Hypothalamus (tissue), 51 donors: ENCODE measurements at regions not wholly inside any gene's neighbourhood (a gene's known extent, or its start where the extent isn't known, plus 50 kb on each side); places are given as distances from the start of the nearest gene placed in this dataset.

ENCODE experiments used
- DNase-seq, 51 donors: peaks; one replicate each; lab custom pipeline; 2025; lab: John Stamatoyannopoulos, UW

DNA sequence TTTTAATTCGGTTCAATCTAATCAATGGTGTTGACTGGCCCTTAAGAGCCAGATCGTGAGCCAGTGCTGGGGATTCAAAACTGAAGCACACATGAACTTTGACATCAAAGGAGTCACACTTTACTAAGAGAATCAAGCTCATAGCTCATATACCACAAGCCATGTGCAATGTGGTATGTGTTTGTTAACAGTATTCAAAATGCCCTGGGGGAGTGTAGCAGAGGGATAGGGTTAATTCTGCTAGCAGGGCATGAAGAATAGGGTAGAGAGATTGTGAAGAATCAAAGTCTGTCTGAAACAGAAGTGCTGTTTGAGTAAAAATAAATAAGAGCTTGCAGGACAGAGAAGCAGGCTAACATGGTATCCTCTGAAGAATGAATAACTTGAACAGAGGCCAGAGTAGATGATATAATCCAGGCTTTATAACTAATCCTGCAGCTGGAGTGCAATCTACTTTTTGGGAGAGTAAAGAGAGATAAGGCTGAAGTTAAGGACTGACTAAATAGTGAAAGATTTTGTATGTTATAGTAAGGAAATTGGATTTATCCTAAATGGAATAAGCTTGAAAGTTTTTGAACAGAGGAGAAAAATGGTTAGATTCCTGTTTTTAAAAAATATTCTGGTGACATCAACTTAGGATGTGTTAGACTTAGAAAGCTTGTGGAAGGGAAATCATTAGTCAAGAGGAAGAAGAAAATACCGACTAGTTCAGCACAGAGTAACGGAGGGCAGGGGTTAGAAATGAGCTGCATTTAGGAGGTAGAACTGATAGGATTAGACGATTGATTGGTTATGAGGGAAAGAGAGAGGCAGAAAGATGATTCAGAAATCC, 292.0 kb downstream of the NFKBIZ start:
- DNase-seq = no peak

DNA sequence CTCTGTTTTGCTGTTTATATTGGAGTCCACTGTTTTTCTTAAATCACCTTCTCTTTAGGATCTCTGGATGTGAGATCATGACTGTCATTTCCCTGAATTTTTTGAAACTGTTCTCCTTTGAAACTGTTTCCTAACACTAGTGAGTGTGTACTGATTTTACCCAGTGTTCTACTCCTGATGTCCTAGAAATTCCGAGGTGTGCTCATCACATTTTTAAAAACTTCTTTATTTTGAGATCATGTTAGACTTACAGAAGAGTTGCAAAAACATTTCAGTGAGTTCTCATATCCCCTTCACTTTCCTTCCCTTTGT, 292.6 kb downstream of the NFKBIZ start:
- no peak for DNase-seq

- no peak for DNase-seq
Measured at GRCh38 chr3:102142379-102143060, 292.3 kb upstream of the ZPLD1 start.

- no peak for DNase-seq
Measured at GRCh38 chr3:102143536-102143935, 291.3 kb upstream of the ZPLD1 start.

DNA sequence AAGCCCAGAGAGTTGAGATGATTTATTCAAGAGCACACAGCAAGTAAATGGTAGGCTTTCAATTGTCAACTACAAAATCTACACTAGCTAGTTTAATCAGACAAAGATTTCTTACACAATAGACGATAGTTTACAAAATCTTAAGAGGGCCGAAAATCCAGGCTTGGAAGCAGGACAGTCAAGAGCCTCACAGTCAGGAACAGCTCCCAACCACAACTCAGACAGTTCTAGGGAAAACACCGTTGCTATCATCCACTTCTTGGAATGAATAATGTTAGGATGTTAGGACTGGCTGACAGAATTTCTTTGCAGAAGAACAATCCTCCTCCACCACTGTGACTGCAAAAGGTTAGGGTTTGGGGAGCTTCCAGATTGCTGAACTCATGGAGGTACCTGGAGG, 290.8 kb upstream of the ZPLD1 start:
- DNase-seq = no peak

DNA sequence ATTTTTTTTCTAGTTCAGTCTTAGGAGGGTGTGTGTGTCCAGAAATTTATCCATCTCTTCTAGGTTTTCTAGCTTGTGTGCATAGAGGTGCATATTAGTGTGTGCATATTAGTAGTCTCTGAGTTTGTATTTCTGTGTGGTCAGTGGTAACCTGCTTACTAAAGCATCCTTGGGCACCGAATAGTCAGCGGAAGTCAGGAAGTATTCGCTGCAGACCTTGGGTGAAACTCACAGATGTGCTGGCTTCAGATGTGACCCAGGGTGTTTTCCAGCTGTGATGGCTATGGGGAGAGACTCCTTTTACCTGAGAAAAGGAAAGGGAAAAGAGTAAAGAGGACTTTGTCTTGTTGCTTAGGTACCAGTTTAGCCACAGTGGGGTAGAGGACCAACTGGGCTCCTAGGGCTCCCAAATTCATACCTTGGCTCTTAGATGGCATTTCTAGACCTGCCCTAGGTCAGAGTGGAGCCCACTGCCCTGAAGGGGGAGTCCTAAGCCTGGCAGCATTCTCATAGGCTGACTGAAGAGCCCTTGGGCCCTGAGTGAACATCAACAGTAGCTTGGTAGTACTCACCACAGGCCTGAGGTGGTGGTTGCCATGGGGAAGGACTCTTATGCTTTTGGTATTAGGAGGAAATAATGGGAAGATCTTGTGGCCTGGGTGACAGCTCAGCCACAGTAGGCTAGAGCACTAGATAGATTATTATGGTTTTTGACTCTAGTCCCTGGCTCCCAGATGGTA, 286.0 kb upstream of the ZPLD1 start:
- no peak for DNase-seq

DNA sequence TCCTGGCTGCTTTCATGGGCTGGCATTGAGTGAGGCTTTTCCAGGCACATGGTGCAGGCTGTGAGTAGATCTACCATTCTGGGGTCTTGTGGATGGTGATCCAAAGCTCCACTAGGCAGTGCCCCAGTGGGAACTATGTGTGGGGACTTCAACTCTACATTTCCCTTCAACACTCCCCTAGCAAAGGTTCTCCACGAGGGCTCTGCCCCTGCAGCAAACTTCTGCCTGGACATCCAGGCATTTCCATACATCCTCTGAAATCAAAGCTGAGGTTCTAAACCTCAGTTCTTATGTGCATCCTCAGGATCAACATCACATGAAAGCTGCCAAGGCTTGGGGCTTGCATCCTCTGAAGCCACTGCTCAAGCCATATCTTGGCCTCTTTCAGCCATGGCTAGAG, 282.9 kb upstream of the ZPLD1 start:
- DNase-seq = no peak

GRCh38 chr3:102156426-102156825, 278.4 kb upstream of the ZPLD1 start:
- DNase-seq = no peak

DNA sequence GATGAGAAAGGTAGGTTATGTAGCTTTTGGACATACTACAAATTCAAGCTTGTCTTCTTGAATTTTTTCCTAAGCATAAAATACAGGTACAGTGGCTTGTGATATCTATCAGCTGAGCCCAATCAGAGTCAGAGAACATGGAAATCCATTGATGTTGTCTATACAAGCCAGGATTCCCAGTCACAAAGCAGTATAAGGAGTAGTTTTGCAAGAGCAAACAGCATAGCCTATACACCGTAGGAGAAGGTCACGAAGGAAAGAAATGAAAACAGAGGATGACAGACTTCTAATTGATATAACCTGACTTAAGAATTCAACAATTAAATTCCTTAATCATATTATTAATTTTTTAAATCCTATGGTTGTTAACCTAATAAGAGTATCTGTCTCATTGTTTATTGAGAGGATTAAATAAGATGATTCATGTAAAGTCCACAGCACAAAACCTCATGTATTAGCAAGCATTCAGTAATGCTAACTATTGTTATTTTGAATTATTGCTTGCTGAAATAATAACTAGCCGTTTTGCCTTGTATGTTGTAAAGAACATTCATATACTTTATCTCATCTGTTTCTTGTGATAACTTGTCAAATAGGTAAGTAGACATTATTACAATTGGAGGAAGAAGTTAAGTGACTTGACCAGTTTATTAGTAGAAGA, 276.6 kb upstream of the ZPLD1 start:
- no peak for DNase-seq

GRCh38 chr3:102159810-102160451, 274.9 kb upstream of the ZPLD1 start:
- DNase-seq = no peak

- no peak for DNase-seq
Measured at GRCh38 chr3:102161384-102162006, 273.3 kb upstream of the ZPLD1 start.

DNA sequence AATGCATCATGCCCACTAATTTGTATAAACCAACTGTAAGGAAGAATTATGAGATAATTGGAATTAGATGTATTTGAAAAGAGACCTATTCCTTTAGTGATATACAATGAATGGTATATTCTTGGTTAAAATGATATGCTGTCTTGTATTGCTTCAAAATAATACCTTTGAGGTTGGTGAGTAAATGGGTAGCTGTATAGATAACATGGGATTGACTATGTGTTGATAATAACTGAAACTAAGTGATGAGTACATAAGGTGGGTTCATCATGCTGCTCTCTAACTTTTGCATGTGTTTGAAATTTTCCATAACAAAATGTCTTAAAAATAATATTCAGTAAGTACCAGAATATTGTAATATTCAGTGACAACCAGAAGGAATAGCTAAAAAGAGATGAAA, 272.6 kb upstream of the ZPLD1 start:
- DNase-seq = no peak

DNA sequence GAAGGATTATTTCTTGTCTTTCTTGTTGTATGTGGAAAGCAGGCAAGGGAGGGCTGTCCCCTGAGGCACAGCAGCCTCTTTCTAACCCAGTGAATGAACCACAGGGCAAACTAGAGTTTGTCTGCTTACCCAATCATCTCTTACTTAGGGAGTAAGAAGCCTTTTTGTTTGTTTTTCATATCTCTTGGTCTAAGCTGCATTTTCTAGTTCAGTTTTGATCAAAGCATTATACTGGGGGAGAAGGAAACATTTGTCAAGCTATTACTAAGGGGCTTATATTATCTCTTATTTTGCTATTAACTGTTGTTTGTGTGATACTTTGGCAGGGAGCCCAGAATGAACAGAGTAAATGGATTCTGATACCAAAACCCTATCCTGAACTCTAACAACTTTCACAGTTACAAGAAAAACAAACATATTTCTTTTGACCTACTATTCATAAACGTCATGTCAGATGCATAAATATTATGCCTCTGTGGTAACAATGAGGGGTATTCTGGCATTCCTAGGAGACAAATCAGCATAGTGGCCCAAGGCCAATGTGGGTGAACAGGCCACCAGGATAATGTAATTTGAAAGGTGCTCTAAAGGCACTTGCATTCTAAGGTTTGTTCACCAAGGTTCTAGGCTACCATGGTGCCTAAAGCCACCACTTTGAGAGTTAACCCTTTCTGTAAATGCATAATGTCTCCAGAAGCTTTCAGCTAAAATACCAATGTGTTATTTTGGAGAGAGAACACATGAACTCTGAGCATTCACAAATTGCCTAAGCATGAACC, 271.6 kb upstream of the ZPLD1 start:
- DNase-seq = no peak

DNA sequence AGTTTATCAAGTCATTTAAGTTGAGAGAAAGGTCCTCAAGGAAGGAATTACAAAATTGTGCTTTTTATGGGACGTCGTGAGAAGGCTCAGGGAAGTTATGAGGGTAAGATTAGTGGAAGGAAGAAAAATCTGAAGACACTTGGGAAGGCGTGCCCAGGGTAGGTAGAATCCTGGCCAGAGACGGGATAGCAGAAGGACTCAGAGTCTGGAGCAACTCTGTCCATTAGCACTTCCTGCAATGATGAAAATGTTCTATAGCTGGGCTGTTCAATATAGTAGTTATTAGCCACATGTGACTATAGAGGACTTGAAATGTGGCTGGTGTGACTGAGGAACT, 271.0 kb upstream of the ZPLD1 start:
- no peak for DNase-seq

DNA sequence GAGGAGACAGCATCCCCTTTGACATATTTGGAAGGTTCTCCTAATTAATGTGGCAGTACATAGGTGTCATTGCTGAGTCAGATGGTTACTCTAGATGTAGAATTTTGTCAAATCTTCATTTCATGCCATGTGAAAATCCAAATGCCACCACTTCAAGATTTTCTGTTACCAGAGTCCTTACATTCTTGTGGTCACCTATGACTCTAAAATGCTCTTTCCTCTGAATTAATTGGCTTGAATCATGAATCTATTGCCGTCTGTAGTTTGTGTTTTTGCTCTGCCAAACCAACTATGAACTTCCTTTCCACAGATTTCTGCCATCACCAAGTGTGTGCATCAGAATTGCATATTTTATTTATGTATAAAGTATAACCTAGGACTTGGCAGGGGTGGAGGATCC, 269.4 kb upstream of the ZPLD1 start:
- DNase-seq = no peak

GRCh38 chr3:102169915-102170479, 264.8 kb upstream of the ZPLD1 start:
- DNase-seq = no peak

DNA sequence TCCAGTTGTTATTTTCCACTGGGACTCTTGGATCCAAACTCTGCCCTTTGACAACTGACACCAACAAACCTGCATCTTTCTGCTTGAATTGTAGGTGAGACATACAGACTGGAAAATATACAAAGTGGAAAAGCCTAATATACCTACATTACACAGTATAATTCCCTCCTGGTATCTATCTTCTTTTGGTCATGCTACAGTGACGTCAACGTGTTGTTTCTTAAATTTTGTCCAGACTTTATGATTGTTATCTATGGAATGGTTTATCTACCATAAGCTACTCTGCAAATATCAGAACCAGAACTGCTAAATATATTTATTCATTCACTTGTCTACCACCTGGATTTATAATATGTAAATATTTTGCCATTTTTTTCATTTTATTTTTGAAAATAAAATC, 264.3 kb upstream of the ZPLD1 start:
- DNase-seq = no peak

DNA sequence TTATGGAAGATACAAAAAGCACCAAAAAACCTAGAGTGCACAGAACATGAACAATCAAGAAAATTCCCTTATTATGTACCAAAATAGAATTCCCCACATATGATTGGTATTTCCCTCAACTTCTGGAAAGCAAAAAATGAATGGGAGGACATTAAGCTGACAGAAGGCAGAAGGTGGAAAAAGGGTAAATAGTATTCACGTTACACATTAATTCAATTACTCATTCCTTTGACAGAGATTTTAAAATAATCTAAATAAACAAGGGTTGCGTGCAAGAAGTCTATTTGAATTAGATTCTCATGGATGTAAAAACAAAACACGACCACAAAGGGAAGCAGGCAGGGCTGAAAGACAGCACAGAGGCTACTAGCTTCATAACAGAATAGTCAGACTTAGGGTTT, 260.5 kb upstream of the ZPLD1 start:
- no peak for DNase-seq

- DNase-seq = no peak
Measured at GRCh38 chr3:102174832-102175374, 259.9 kb upstream of the ZPLD1 start.
